GM12878 (cell line): ENCODE measurements at regions not wholly inside any gene's neighbourhood (a gene's known extent, or its start where the extent isn't known, plus 50 kb on each side); places are given as distances from the start of the nearest gene placed in this dataset.

Source experiments
- CTCF ChIP-seq, 3 experiments: IDR thresholded peaks in 2 of 3; conservative IDR thresholded peaks in 1 of 3; 2 replicates each; pipeline ENCODE4 v1.5.1; 2011; ENCODE audit warnings: low read depth in 3 of 3, low read length in 3 of 3, mild to moderate bottlenecking in 3 of 3, control low read depth in 2 of 3, moderate library complexity in 2 of 3, inconsistent platforms in 1 of 3, mixed read lengths in 1 of 3; ENCODE audit not compliant: control insufficient read depth in 2 of 3, insufficient read depth in 1 of 3; ENCODE audit errors: extremely low read depth in 1 of 3
- EZH2 ChIP-seq: IDR thresholded peaks from 2 replicates; pipeline ENCODE4 v1.6.1; 2012; ENCODE audit warnings: low read depth, mild to moderate bottlenecking, control low read depth, inconsistent platforms, low read length, borderline replicate concordance; ENCODE audit not compliant: control insufficient read depth
- HDAC2 ChIP-seq: fragments of 200-600 bp; sonication (generic); IDR thresholded peaks from 2 replicates; pipeline ENCODE4 v1.6.1; 2017
- JUND ChIP-seq: IDR thresholded peaks from 2 replicates; pipeline ENCODE4 v1.6.1; 2012; ENCODE audit warnings: low read depth, mild to moderate bottlenecking, low read length, improper control_type of control experiment, moderate library complexity
- MAX ChIP-seq: IDR thresholded peaks from 2 replicates; pipeline ENCODE4 v1.6.1; 2012; ENCODE audit warnings: low read depth, low read length, improper control_type of control experiment
- POLR2A ChIP-seq: IDR thresholded peaks from 2 replicates; pipeline ENCODE4 v1.6.1; 2011; ENCODE audit warnings: low read depth, mild to moderate bottlenecking, low read length
- REST ChIP-seq: IDR thresholded peaks from 2 replicates; pipeline ENCODE4 v1.6.1; 2012; ENCODE audit warnings: mild to moderate bottlenecking, low read depth, low read length
- SPI1 ChIP-seq: IDR thresholded peaks from 2 replicates; pipeline ENCODE4 v1.6.1; 2011; ENCODE audit warnings: low read depth, mild to moderate bottlenecking, low read length, moderate library complexity, borderline replicate concordance; ENCODE audit not compliant: insufficient read depth
- ZZZ3 ChIP-seq: IDR thresholded peaks from 2 replicates; pipeline ENCODE4 v1.6.1; 2011; ENCODE audit warnings: low read depth; ENCODE audit not compliant: control insufficient read depth, insufficient read length

GRCh38 chr4:117641519-117641918, 392.8 kb upstream of the NDST3 start:
- TF ChIP-seq CTCF (IDR thresholded peaks at IDR 0.05 in 2 of 3, conservative IDR thresholded peaks at IDR 0.05 in 1 of 3; ENCODE audit: control insufficient read depth in 2 of 3, extremely low read depth in 1 of 3, insufficient read depth in 1 of 3, low read depth in 3 of 3, low read length in 3 of 3) (no peak), SPI1 (no peak), ZZZ3 (no peak), HDAC2 (no peak), MAX (no peak), REST (no peak), EZH2 (no peak), POLR2A (no peak), JUND (no peak)
